Fibroblast of the aortic adventitia (primary cell): ENCODE measurements at regions not wholly inside any gene's neighbourhood (a gene's known extent, or its start where the extent isn't known, plus 50 kb on each side); places are given as distances from the start of the nearest gene placed in this dataset.
A peak's percentile ranks its signal among the peaks of the same experiment; 100 is the strongest.

ENCODE experiments used
- DNase-seq: peaks from one replicate; pipeline ENCODE4 v3.0.0-alpha.2; 2010; ENCODE audit warnings: low read depth
- H3K4me3 ChIP-seq: 2 replicates; pipeline ENCODE4 v1.5.1; 2011; ENCODE audit warnings: low read depth, mild to moderate bottlenecking, control low read depth, low read length, moderate library complexity
- TF ChIP-seq, protein P1 (sequence below): IDR thresholded peaks from 2 replicates; pipeline ENCODE4 v1.5.1; 2011; ENCODE audit warnings: mild to moderate bottlenecking, low read length, control low read depth, inconsistent platforms; ENCODE audit not compliant: insufficient read depth

GRCh38 chrX:54615109-54615508, 85.1 kb downstream of the GNL3L start:
- TF ChIP-seq, protein P1, sequence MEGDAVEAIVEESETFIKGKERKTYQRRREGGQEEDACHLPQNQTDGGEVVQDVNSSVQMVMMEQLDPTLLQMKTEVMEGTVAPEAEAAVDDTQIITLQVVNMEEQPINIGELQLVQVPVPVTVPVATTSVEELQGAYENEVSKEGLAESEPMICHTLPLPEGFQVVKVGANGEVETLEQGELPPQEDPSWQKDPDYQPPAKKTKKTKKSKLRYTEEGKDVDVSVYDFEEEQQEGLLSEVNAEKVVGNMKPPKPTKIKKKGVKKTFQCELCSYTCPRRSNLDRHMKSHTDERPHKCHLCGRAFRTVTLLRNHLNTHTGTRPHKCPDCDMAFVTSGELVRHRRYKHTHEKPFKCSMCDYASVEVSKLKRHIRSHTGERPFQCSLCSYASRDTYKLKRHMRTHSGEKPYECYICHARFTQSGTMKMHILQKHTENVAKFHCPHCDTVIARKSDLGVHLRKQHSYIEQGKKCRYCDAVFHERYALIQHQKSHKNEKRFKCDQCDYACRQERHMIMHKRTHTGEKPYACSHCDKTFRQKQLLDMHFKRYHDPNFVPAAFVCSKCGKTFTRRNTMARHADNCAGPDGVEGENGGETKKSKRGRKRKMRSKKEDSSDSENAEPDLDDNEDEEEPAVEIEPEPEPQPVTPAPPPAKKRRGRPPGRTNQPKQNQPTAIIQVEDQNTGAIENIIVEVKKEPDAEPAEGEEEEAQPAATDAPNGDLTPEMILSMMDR = no peak
- DNase-seq = no peak

DNA sequence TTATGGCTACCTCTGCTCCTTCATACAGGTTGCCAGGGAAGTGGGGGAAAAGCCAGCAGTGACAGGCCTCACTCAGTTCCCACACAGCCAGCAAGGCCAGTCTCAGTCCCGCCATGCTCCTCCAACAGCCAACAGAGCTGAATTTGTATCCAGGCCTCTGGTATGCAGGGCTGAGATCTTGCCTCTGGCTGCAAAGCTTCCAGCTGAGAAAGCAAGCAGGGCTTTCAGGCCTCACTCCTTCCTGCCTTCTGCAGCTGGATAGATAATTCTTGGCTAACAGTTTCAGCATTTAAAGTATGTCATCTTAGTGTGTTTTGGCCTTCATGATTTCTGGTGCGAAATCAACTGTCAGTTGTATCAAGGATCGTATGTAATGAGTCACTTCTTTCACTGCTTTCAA, 103.6 kb downstream of the GNL3L start:
- DNase-seq = peak; percentile 82
- no peak overlapping the region for H3K4me3 ChIP-seq
- TF ChIP-seq, protein P1 = no peak

More at GRCh38 chrX:54615109-54615508, 85.1 kb downstream of the GNL3L start:
- no peak overlapping the region for H3K4me3 ChIP-seq

- TF ChIP-seq, protein P1 = no peak
- no peak for DNase-seq
- H3K4me3 ChIP-seq = peak overlapping the region; percentile 29
Observed at GRCh38 chrX:54639018-54639345, 109.0 kb downstream of the GNL3L start.

- peak; percentile 97 for DNase-seq
- TF ChIP-seq, protein P1 = peak; percentile 68
- H3K4me3 ChIP-seq = peak overlapping the region; percentile 59
Observed at GRCh38 chrX:54639346-54640102, 109.5 kb downstream of the GNL3L start.

DNA sequence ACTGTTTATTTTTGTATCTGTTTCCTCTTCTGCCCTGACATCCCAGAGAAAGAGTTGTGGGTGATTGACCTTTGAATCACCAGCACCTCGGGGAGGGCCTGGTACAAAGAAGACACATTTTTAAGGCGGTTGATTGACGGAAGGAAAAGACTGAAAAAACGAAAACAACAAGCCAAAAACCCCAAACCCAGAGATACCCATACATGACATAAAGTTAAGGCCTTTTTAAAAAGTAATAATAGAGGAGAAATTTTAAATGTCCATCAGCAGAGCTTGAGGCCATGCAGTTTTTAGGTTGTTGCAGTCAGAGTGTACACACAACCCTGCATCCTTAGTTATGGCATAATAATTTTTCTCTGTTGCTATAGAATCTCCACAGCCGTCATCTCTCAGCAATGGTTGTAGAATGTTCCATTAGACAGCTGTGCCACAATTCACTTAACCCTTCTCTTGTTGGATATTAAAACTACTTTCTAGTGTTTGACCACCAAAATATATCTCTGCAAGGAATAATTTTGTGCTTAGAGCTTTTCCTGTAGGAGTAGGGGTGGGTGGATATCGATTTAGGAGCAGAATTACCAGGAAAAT, 110.2 kb downstream of the GNL3L start:
- TF ChIP-seq, protein P1 = no peak
- peak overlapping the region; percentile 15 for H3K4me3 ChIP-seq
- DNase-seq = no peak

DNA sequence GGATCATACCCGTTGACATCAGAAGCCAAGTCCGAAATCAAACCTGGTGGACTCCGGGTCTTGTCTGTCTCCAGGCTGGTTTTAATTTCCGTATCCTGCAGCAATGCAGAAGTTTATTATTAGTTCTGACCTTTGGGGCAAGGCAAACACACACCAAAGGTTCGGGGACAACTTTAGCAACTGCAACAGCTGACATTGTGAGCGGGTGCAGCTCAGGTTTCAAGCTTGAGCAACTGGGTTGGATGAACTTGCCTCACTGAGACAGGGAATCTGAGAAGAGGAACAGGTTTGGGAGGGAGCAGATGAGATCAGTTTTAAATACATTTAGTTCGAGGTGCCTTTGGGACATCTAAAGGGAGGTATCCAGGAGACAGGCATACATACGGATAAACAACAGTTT, 110.7 kb downstream of the GNL3L start:
- no peak overlapping the region for H3K4me3 ChIP-seq
- TF ChIP-seq, protein P1 = no peak
- no peak for DNase-seq
